ENCODE measurements at regions not wholly inside any gene's neighbourhood (a gene's known extent, or its start where the extent isn't known, plus 50 kb on each side); places are given as distances from the start of the nearest gene placed in this dataset.

GRCh38 chr3:45320986-45321385, 67.4 kb upstream of the LARS2 start:
- TF ChIP-seq CTCF (IDR thresholded peaks at IDR 0.05; ENCODE audit: insufficient read depth, low read length): no peak
- no peak for TF ChIP-seq POLR2AphosphoS5 (IDR thresholded peaks at IDR 0.05; ENCODE audit: low read depth)
